ENCODE measurements at regions not wholly inside any gene's neighbourhood (a gene's known extent, or its start where the extent isn't known, plus 50 kb on each side); places are given as distances from the start of the nearest gene placed in this dataset.

DNA sequence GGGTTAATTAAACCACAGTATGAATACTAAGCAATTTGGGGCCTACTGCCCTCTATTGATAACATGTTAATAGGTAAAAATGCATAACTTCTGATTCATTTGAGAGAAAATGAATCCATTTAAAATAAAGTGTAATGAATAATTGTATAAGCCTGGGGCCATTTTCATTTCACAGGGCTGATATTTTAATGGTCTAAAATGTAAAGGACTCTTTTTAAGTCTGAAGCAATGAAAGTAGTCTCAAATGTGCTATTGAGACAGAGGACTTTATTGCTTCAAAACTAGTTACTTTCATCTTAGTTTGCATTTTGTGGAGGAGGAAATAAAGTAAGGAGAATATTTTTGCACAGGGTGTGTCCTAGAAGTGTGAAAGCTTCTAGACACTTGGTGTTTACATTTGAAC lies 155.4 kb downstream of the TLR5 start:
- TF ChIP-seq, protein P1, sequence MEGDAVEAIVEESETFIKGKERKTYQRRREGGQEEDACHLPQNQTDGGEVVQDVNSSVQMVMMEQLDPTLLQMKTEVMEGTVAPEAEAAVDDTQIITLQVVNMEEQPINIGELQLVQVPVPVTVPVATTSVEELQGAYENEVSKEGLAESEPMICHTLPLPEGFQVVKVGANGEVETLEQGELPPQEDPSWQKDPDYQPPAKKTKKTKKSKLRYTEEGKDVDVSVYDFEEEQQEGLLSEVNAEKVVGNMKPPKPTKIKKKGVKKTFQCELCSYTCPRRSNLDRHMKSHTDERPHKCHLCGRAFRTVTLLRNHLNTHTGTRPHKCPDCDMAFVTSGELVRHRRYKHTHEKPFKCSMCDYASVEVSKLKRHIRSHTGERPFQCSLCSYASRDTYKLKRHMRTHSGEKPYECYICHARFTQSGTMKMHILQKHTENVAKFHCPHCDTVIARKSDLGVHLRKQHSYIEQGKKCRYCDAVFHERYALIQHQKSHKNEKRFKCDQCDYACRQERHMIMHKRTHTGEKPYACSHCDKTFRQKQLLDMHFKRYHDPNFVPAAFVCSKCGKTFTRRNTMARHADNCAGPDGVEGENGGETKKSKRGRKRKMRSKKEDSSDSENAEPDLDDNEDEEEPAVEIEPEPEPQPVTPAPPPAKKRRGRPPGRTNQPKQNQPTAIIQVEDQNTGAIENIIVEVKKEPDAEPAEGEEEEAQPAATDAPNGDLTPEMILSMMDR (IDR thresholded peaks at IDR 0.05; ENCODE audit: control extremely low read depth in 1 of 3, insufficient read depth in 1 of 3, low read depth in 1 of 3, low read length in 3 of 3): no peak
- TF ChIP-seq PHF8 (conservative IDR thresholded peaks at IDR 0.05; ENCODE audit: low read depth, low read length) (no peak), SRF (IDR thresholded peaks at IDR 0.05; ENCODE audit: low read depth, low read length) (no peak)
